Keratinocyte (primary cell): ENCODE measurements at regions not wholly inside any gene's neighbourhood (a gene's known extent, or its start where the extent isn't known, plus 50 kb on each side); places are given as distances from the start of the nearest gene placed in this dataset.

Source experiments
- DNase-seq: peaks from one replicate; pipeline ENCODE4 v3.0.0-alpha.2; 2011; ENCODE audit warnings: low read depth, missing footprints, low spot score
- FAIRE-seq: peaks from 2 replicates; lab custom pipeline; 2011; peaks lifted over from hg19 to GRCh38; lab: Jason Lieb, UNC
- H2AFZ ChIP-seq: 2 replicates; pipeline ENCODE4 v1.6.0; 2012; ENCODE audit warnings: low read length, control low read depth, inconsistent platforms; ENCODE audit not compliant: control insufficient read depth
- H3K27ac ChIP-seq: 2 replicates; pipeline ENCODE4 v1.5.1; 2011; ENCODE audit warnings: low read length; ENCODE audit not compliant: control insufficient read depth, insufficient read depth
- H3K27me3 ChIP-seq: 3 replicates; pipeline ENCODE4 v1.6.0; 2011; ENCODE audit warnings: low read length; ENCODE audit not compliant: control insufficient read depth, insufficient read depth; ENCODE audit errors: extremely low read depth
- H3K36me3 ChIP-seq, 2 experiments: 2 replicates in 1 of 2; 3 replicates in 1 of 2; pipeline ENCODE4 v1.5.1; 2011; ENCODE audit warnings: low read length in 2 of 2, mild to moderate bottlenecking in 1 of 2; ENCODE audit not compliant: control insufficient read depth in 2 of 2, insufficient read depth in 2 of 2; ENCODE audit errors: extremely low read depth in 1 of 2
- H3K4me1 ChIP-seq: 3 replicates; pipeline ENCODE4 v1.5.1; 2011; ENCODE audit warnings: low read length; ENCODE audit not compliant: control insufficient read depth, insufficient read depth; ENCODE audit errors: extremely low read depth
- H3K4me2 ChIP-seq: 3 replicates; pipeline ENCODE4 v1.6.0; 2011; ENCODE audit warnings: low read depth, low read length; ENCODE audit not compliant: control insufficient read depth, insufficient read depth; ENCODE audit errors: extremely low read depth
- H3K4me3 ChIP-seq, 3 experiments: fragments of 200-600 bp in 1 of 3; sonication (generic) in 1 of 3; 2 replicates in 2 of 3; 3 replicates in 1 of 3; pipeline ENCODE4 v1.5.1; 2011 to 2016; ENCODE audit warnings: low read length in 3 of 3, mild to moderate bottlenecking in 3 of 3, control low read depth in 2 of 3, inconsistent platforms in 1 of 3, low read depth in 1 of 3, mixed read lengths in 1 of 3, mixed run types in 1 of 3, moderate library complexity in 1 of 3; ENCODE audit not compliant: control insufficient read depth in 2 of 3, insufficient read depth in 2 of 3; ENCODE audit errors: extremely low read depth in 1 of 3
- H3K79me2 ChIP-seq: 2 replicates; pipeline ENCODE4 v1.6.0; 2012; ENCODE audit warnings: low read length; ENCODE audit not compliant: control insufficient read depth, insufficient read depth
- H3K9ac ChIP-seq: 3 replicates; pipeline ENCODE4 v1.6.0; 2011; ENCODE audit warnings: low read length; ENCODE audit not compliant: control insufficient read depth, insufficient read depth; ENCODE audit errors: extremely low read depth
- H3K9me1 ChIP-seq: 3 replicates; pipeline ENCODE4 v1.6.0; 2011; ENCODE audit warnings: low read length; ENCODE audit not compliant: control insufficient read depth, insufficient read depth; ENCODE audit errors: extremely low read depth
- H3K9me3 ChIP-seq: 2 replicates; pipeline ENCODE4 v1.5.1; 2012; ENCODE audit warnings: low read depth, low read length; ENCODE audit not compliant: control insufficient read depth
- H4K20me1 ChIP-seq: 3 replicates; pipeline ENCODE4 v1.6.0; 2011; ENCODE audit warnings: low read length; ENCODE audit not compliant: control insufficient read depth, insufficient read depth; ENCODE audit errors: extremely low read depth
- EZH2 ChIP-seq: IDR thresholded peaks from one replicate; pipeline ENCODE4 v1.6.1; 2012; ENCODE audit warnings: inconsistent platforms, mild to moderate bottlenecking, low read length, moderate library complexity
- dilution Hi-C: fragments of 300-500 bp; cut with MboI; formaldehyde crosslinking; loops from one replicate; pipeline ENCODE4 v1.7.0; 2020; ENCODE audit warnings: low sequenced_read_pairs; ENCODE audit not compliant: extremely low pct_ligation_motif_present
- TF ChIP-seq, protein P1 (sequence below), 3 experiments: IDR thresholded peaks in 1 of 3; conservative IDR thresholded peaks in 1 of 3; optimal IDR thresholded peaks in 1 of 3; 2 replicates in 2 of 3; 3 replicates in 1 of 3; pipeline versions ENCODE3 to v1.5.1; 2011; ENCODE audit warnings: low read length in 3 of 3, mild to moderate bottlenecking in 3 of 3, moderate library complexity in 2 of 3, control low read depth in 1 of 3, inconsistent platforms in 1 of 3; ENCODE audit not compliant: insufficient read depth in 2 of 3; ENCODE audit errors: extremely low read depth in 1 of 3

- DNase-seq = no peak
- Histone ChIP-seq H3K9me1 (no peaks in the 10 kb centered on the region), H3K9me3 (no peaks in the 10 kb centered on the region), H4K20me1 (no peaks in the 10 kb centered on the region), H3K79me2 (peaks cover 60% of the 10 kb centered on the region), H3K27ac (peak overlapping the region; percentile 78), H2AFZ (peak overlapping the region; percentile 4), H3K36me3 (peaks cover 12 to 20% of the 10 kb centered on the region in 2 experiments), H3K9ac (peak overlapping the region; percentile 81), H3K4me3 (peak overlapping the region; percentile 79 to 97 (median 95)), H3K4me1 (peaks cover 20% of the 10 kb centered on the region), H3K4me2 (peak overlapping the region; percentile 91), H3K27me3 (no peaks in the 10 kb centered on the region)
- dilution Hi-C loops = no loop called here
- TF ChIP-seq EZH2 = no peak
- TF ChIP-seq, protein P1, sequence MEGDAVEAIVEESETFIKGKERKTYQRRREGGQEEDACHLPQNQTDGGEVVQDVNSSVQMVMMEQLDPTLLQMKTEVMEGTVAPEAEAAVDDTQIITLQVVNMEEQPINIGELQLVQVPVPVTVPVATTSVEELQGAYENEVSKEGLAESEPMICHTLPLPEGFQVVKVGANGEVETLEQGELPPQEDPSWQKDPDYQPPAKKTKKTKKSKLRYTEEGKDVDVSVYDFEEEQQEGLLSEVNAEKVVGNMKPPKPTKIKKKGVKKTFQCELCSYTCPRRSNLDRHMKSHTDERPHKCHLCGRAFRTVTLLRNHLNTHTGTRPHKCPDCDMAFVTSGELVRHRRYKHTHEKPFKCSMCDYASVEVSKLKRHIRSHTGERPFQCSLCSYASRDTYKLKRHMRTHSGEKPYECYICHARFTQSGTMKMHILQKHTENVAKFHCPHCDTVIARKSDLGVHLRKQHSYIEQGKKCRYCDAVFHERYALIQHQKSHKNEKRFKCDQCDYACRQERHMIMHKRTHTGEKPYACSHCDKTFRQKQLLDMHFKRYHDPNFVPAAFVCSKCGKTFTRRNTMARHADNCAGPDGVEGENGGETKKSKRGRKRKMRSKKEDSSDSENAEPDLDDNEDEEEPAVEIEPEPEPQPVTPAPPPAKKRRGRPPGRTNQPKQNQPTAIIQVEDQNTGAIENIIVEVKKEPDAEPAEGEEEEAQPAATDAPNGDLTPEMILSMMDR (optimal IDR thresholded peaks at IDR 0.05 in 1 of 3, IDR thresholded peaks at IDR 0.05 in 1 of 3, conservative IDR thresholded peaks at IDR 0.05 in 1 of 3; ENCODE audit: extremely low read depth in 1 of 3, insufficient read depth in 2 of 3, low read length in 3 of 3) = no peak
- FAIRE-seq = peak; percentile 60
Observed at GRCh38 chr6:71419217-71420094, 130.8 kb downstream of the OGFRL1 start.

DNA sequence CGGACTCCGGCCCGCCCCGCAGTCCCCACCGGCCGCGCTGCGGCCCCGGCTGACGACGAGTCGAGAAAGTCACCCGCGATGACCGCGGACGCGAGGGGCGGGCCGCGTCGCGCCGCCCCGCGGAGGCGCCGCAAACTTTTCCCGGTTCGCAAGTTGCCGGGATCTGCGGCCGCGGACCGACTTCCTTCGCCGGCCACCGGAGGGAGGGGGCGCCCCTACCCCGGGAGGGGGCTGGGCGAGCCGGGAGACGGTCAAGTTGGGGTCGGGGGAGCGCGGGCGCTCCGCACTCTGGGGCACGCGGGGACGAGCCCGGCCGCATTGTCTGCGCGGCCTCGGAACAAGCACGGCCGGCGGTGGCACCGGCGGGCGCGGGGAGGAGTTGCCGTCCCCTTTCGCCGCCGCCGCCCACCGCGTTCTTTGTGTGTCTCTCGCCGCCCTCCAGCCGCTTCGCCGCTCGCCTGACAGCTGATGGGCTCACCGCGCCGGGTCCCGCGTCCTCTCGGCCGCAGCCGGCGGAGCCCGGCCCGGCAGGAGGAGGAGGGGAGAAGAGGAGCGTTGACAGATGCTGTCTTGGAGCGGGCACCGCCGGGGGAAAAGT is 131.6 kb downstream of the OGFRL1 start:
- Histone ChIP-seq H3K27ac (peak overlapping the region; percentile 78), H3K4me3 (peak overlapping the region; percentile 79 to 97 (median 95)), H3K9ac (peak overlapping the region; percentile 81), H3K9me1 (no peaks in the 10 kb centered on the region), H3K27me3 (no peaks in the 10 kb centered on the region), H3K79me2 (peaks cover 53% of the 10 kb centered on the region), H3K9me3 (no peaks in the 10 kb centered on the region), H3K4me2 (peak overlapping the region; percentile 91), H4K20me1 (no peaks in the 10 kb centered on the region), H2AFZ (peak overlapping the region; percentile 78), H3K4me1 (peaks cover 18% of the 10 kb centered on the region), H3K36me3 (peaks cover 10 to 14% of the 10 kb centered on the region in 2 experiments)
- dilution Hi-C loops = no loop called here
- TF ChIP-seq, protein P1 (optimal IDR thresholded peaks at IDR 0.05 in 1 of 3, IDR thresholded peaks at IDR 0.05 in 1 of 3, conservative IDR thresholded peaks at IDR 0.05 in 1 of 3; ENCODE audit: extremely low read depth in 1 of 3, insufficient read depth in 2 of 3, low read length in 3 of 3) = peak in 2 of 3 experiments; percentile 22 to 27
- no peak for TF ChIP-seq EZH2
- DNase-seq (no peak), FAIRE-seq (no peak)
